HCT116 (cell line): ENCODE measurements at regions not wholly inside any gene's neighbourhood (a gene's known extent, or its start where the extent isn't known, plus 50 kb on each side); places are given as distances from the start of the nearest gene placed in this dataset.

Source experiments
- ATAC-seq: fragments of 200-7000 bp; cut with Tn5 transposase; 2 replicates; pipeline ENCODE4 v1.9.1; 2020; ENCODE audit warnings: mild to moderate bottlenecking, moderate library complexity
- BruUV-seq: library from RNA; stranded (reverse); fragments of 400-500 nt; replicated peaks from 2 replicates; lab custom pipeline; 2021; lab: Mats Ljungman, UMichigan
- CTCF ChIA-PET: fragments of 300-600 bp; sonication (Branson Sonifier 250); formaldehyde crosslinking; loops from one replicate; lab custom pipeline; 2021; ENCODE audit warnings: antibody characterized with exemption; lab: Charles Lee
- POLR2A ChIA-PET: fragments of 300-600, 350-600 bp; sonication (Branson Sonifier 250); formaldehyde crosslinking; loops from one replicate; lab custom pipeline; 2021; ENCODE audit warnings: antibody characterized with exemption; lab: Charles Lee
- RAD21 ChIA-PET, 2 experiments: fragments of 300-600 bp; sonication (Branson Sonifier 250); formaldehyde crosslinking; loops; one replicate each; lab custom pipeline; 2023; ENCODE audit warnings: low total read pairs in 2 of 2; ENCODE audit not compliant: uncharacterized antibody in 2 of 2, unreplicated experiment in 2 of 2, low non-redundant PET in 1 of 2; lab: Charles Lee
- DNase-seq: peaks from one replicate; pipeline ENCODE4 v3.0.0-alpha.2; 2010; ENCODE audit warnings: low read depth, low spot score
- H2AFZ ChIP-seq: fragments of 200-600 bp; shearing (Covaris generic), sonication (generic); 2 replicates; pipeline ENCODE4 v1.6.1; 2017; ENCODE audit warnings: low read depth, mixed run types, mixed read lengths, antibody characterized with exemption, low read length; ENCODE audit not compliant: poor library complexity, severe bottlenecking
- H3K27ac ChIP-seq: 2 replicates; pipeline ENCODE4 v1.5.1; 2012; ENCODE audit warnings: low read depth, low read length
- H3K27me3 ChIP-seq: fragments of 200-600 bp; sonication (generic); 2 replicates; pipeline ENCODE4 v1.6.1; 2016; ENCODE audit warnings: mixed run types, low read length, mixed read lengths; ENCODE audit not compliant: insufficient read depth
- H3K36me3 ChIP-seq, 2 experiments: fragments of 200-500 bp in 1 of 2; fragments of 200-600 bp in 1 of 2; sonication (Bioruptor generic) in 1 of 2; sonication (generic) in 1 of 2; 2 replicates each; pipeline versions ENCODE4 v1.5.1 to v1.6.1; 2014 to 2016; ENCODE audit warnings: low read length in 2 of 2, inconsistent platforms in 1 of 2, mixed read lengths in 1 of 2, mixed run types in 1 of 2; ENCODE audit not compliant: insufficient read depth in 2 of 2, control insufficient read depth in 1 of 2
- H3K4me1 ChIP-seq, 2 experiments: fragments of 200-600 bp in 1 of 2; sonication (generic) in 1 of 2; 2 replicates each; pipeline versions ENCODE4 v1.5.1 to v1.6.1; 2012 to 2017; ENCODE audit warnings: low read length in 2 of 2, inconsistent platforms in 1 of 2, mild to moderate bottlenecking in 1 of 2, mixed read lengths in 1 of 2, mixed run types in 1 of 2, moderate library complexity in 1 of 2; ENCODE audit not compliant: insufficient read depth in 2 of 2, control insufficient read depth in 1 of 2
- H3K4me2 ChIP-seq: fragments of 200-600 bp; sonication (generic); 2 replicates; pipeline ENCODE4 v1.6.1; 2017; ENCODE audit warnings: mixed run types, low read length, mixed read lengths
- H3K4me3 ChIP-seq, 2 experiments: fragments of 200-600 bp in 1 of 2; sonication (generic) in 1 of 2; replicated peaks in 1 of 2; 2 replicates each; pipeline ENCODE4 v1.5.1; 2011 to 2016; ENCODE audit warnings: low read length in 2 of 2, control low read depth in 1 of 2, low read depth in 1 of 2, mild to moderate bottlenecking in 1 of 2, mixed read lengths in 1 of 2, mixed run types in 1 of 2
- H3K79me2 ChIP-seq: fragments of 200-600 bp; sonication (generic); 2 replicates; pipeline ENCODE4 v1.6.1; 2017; ENCODE audit warnings: mild to moderate bottlenecking, mixed run types, low read length, moderate library complexity, mixed read lengths; ENCODE audit not compliant: insufficient read depth
- H3K9ac ChIP-seq: fragments of 200-600 bp; sonication (generic); 2 replicates; pipeline ENCODE4 v1.6.1; 2016; ENCODE audit warnings: low read length, mixed read lengths
- H3K9me2 ChIP-seq: fragments of 200-600 bp; sonication (generic), shearing (Covaris generic); 2 replicates; pipeline ENCODE4 v1.6.1; 2017; ENCODE audit warnings: mixed run types, mild to moderate bottlenecking, moderate library complexity; ENCODE audit not compliant: insufficient read depth
- H3K9me3 ChIP-seq, 2 experiments: fragments of 200-500 bp in 1 of 2; fragments of 200-600 bp in 1 of 2; sonication (Bioruptor generic) in 1 of 2; sonication (generic) in 1 of 2; 2 replicates each; pipeline ENCODE4 v1.6.1; 2014 to 2017; ENCODE audit warnings: low read length in 2 of 2, mixed read lengths in 2 of 2, inconsistent platforms in 1 of 2, low read depth in 1 of 2, mild to moderate bottlenecking in 1 of 2, mixed run types in 1 of 2, moderate library complexity in 1 of 2; ENCODE audit not compliant: control insufficient read depth in 1 of 2, insufficient read depth in 1 of 2
- H4K20me1 ChIP-seq: fragments of 200-600 bp; sonication (generic), shearing (Covaris generic); 2 replicates; pipeline ENCODE4 v1.6.1; 2017; ENCODE audit warnings: mixed run types, mild to moderate bottlenecking, moderate library complexity; ENCODE audit not compliant: insufficient read depth
- EGR1 ChIP-seq: IDR thresholded peaks from 2 replicates; pipeline ENCODE4 v1.6.1; 2012; ENCODE audit warnings: low read depth
- JUND ChIP-seq: IDR thresholded peaks from 2 replicates; pipeline ENCODE4 v1.6.1; 2012
- POLR2AphosphoS5 ChIP-seq: IDR thresholded peaks from 2 replicates; pipeline ENCODE4 v1.6.1; 2011; ENCODE audit warnings: mild to moderate bottlenecking, low read depth, low read length, moderate library complexity
- REST ChIP-seq: IDR thresholded peaks from 2 replicates; pipeline ENCODE4 v1.6.1; 2012; ENCODE audit warnings: low read depth
- SRF ChIP-seq: IDR thresholded peaks from 2 replicates; pipeline ENCODE4 v1.6.1; 2012; ENCODE audit warnings: low read depth
- intact Hi-C: fragments of 100-400 bp; cut with micrococcal nuclease; formaldehyde crosslinking; loops from 2 replicates; pipeline ENCODE4 v1.10.0; 2022

GRCh38 chr4:81700189-81700588 is 228.5 kb upstream of the RASGEF1B start (continued):
- TF ChIP-seq POLR2AphosphoS5 (no peak), REST (no peak), SRF (no peak)

GRCh38 chr4:81698538-81699296 is 227.0 kb upstream of the RASGEF1B start:
- no peak for ATAC-seq
- H3K4me2 ChIP-seq, result no peak overlapping the region
- no TSS peak for BruUV-seq
- H3K79me2 ChIP-seq, result no peaks in the 10 kb centered on the region
- H3K9ac ChIP-seq, result no peak overlapping the region
- H3K27ac ChIP-seq, result no peak overlapping the region
- H3K9me3 ChIP-seq, result no peaks in the 10 kb centered on the region
- no peaks in the 10 kb centered on the region for H4K20me1 ChIP-seq
- no peaks in the 10 kb centered on the region for H3K36me3 ChIP-seq
- H3K4me1 ChIP-seq, result no peaks in the 10 kb centered on the region
- ChIA-PET CTCF (no interaction called here), POLR2A (no interaction called here), RAD21 (no interaction called here)
- TF ChIP-seq JUND (no peak), EGR1 (no peak)
- intact Hi-C loops, result no loop called here
- DNase-seq, result no peak
- H3K27me3 ChIP-seq, result peaks cover 8% of the 10 kb centered on the region; the same call in 1 of the 2 replicates
- H3K4me3 ChIP-seq, result no peak overlapping the region
- H3K9me2 ChIP-seq, result no peaks in the 10 kb centered on the region
- H2AFZ ChIP-seq, result no peak overlapping the region
